Astrocyte of the spinal cord (primary cell): ENCODE measurements at regions not wholly inside any gene's neighbourhood (a gene's known extent, or its start where the extent isn't known, plus 50 kb on each side); places are given as distances from the start of the nearest gene placed in this dataset.

Source experiments
- DNase-seq: peaks from one replicate; pipeline ENCODE4 v3.0.0; 2011; ENCODE audit warnings: low read depth, low spot score
- H3K4me3 ChIP-seq: 2 replicates; pipeline ENCODE4 v1.5.1; 2011; ENCODE audit warnings: low read depth, mild to moderate bottlenecking, low read length, moderate library complexity
- in situ Hi-C: cut with HindIII; loops from 2 replicates; pipeline ENCODE4 v1.10.0; 2017; ENCODE audit warnings: low sequenced_read_pairs
- TF ChIP-seq, protein P1 (sequence below): IDR thresholded peaks from 2 replicates; pipeline ENCODE4 v1.5.1; 2012; ENCODE audit warnings: low read depth, mild to moderate bottlenecking, low read length, inconsistent platforms

DNA sequence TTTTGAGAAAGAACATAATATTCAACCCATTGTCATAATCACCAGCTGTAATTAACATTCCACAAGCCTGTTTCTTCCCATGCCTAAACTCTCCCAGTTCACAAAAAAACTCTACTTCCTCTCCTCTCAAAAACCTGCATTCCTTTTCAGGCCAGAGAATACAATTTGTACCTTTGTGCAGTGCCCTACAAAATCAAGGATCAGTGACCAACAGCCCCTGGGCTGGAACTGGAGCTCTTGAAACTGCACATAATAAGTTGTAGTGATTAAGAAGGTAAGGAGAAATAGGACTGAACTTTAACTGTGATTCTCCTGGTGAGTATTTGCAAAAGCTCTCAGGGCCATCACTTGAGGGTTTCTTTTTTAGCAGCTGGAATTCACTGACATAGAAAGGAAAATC lies 472.7 kb downstream of the RFC3 start:
- TF ChIP-seq, protein P1, sequence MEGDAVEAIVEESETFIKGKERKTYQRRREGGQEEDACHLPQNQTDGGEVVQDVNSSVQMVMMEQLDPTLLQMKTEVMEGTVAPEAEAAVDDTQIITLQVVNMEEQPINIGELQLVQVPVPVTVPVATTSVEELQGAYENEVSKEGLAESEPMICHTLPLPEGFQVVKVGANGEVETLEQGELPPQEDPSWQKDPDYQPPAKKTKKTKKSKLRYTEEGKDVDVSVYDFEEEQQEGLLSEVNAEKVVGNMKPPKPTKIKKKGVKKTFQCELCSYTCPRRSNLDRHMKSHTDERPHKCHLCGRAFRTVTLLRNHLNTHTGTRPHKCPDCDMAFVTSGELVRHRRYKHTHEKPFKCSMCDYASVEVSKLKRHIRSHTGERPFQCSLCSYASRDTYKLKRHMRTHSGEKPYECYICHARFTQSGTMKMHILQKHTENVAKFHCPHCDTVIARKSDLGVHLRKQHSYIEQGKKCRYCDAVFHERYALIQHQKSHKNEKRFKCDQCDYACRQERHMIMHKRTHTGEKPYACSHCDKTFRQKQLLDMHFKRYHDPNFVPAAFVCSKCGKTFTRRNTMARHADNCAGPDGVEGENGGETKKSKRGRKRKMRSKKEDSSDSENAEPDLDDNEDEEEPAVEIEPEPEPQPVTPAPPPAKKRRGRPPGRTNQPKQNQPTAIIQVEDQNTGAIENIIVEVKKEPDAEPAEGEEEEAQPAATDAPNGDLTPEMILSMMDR = no peak
- no peak overlapping the region for H3K4me3 ChIP-seq
- DNase-seq = no peak
- in situ Hi-C loops = no loop called here

DNA sequence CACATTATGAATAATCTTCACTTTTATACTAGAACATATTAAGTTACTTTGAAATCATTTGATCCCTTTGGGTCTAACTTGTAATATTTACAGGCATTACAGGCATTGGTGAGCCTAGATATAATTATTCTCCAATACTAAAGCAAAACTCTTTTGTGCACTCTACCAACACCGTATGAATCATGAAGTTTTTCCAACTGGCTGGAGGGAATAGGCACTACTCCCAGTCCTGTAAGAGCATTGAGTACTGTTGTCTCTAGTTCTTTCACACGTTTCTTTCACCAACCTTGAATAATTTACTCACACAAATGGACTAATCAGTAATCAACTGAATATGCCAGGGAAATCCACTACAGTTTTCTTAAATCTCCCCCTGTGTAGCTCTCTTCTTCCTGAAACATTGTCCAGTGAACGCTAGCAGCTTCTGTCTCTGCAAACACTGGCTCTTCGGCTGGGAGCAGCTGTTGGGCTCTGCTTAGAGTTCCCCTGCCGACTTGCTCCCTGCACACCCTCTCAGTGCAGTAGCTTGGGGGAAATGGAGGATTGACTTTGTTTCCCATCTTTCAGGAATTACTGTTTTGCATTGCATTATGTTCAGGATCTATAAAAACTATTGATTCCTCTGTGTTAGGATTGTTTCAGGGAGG lies 476.7 kb downstream of the RFC3 start:
- H3K4me3 ChIP-seq = no peak overlapping the region
- TF ChIP-seq, protein P1 = no peak
- in situ Hi-C loops = no loop called here
- DNase-seq = peak; percentile 45

DNA sequence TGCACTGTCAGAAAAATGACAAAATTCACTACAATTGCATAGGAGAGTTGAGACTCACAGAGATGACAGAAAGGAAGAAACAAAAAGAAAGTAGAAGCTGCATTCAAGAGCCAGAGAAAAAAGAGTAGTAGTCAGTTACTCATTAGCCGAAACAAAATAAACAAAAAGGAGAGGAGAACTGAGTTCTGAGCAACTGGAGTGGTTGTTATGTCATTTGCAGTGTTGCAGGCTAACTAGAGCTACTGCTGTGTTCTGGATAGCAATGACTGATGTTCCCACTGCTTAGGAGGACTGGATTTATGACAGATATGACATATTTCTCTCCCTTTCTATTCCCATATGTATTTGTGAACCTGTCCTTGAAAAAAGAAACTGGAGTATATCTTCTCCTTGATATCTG lies 482.6 kb downstream of the RFC3 start:
- peak; percentile 21 for DNase-seq
- TF ChIP-seq, protein P1 = no peak
- H3K4me3 ChIP-seq = no peak overlapping the region
- in situ Hi-C loops = no loop called here

DNA sequence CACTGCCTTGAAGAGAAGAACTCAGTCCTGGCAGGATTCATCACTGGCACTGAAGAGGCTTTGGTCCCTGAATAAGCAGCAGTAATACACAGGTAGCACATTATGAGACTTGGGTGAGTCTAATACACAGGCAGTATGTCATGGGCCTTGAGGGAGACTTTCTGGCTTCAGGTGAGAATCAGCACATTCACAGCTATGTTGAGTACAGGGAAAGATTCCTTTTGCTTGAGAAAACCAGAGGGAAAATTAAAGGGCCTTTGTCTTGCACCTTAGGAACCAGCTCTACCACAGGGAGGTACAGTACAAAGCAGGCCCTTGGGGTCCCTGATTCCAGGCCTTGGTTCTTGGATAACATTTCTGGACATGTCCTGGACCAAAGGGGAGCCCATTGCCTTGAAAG lies 484.6 kb downstream of the RFC3 start:
- H3K4me3 ChIP-seq = no peak overlapping the region
- TF ChIP-seq, protein P1 = no peak
- DNase-seq = no peak
- in situ Hi-C loops = no loop called here

DNA sequence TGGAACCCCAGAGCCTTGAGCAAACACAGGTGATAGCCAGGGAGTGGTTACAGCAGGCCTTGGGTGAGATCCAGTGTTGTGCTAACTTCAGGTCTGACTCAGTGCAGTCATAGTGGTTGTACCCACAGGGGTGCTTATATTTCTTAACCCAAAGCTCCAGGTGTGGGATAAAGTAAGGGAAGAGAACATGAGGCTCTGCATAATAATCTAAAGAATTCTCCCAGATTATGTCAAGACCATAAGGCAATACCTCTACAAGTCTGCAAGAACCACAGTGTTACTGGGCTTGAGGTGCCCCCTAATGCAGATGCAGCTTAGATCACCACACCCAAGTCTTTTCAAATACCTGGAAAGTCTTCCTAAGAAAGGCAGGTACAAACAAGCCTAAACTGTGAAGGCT lies 485.4 kb downstream of the RFC3 start:
- no peak overlapping the region for H3K4me3 ChIP-seq
- DNase-seq = no peak
- TF ChIP-seq, protein P1 = no peak
- in situ Hi-C loops = no loop called here

DNA sequence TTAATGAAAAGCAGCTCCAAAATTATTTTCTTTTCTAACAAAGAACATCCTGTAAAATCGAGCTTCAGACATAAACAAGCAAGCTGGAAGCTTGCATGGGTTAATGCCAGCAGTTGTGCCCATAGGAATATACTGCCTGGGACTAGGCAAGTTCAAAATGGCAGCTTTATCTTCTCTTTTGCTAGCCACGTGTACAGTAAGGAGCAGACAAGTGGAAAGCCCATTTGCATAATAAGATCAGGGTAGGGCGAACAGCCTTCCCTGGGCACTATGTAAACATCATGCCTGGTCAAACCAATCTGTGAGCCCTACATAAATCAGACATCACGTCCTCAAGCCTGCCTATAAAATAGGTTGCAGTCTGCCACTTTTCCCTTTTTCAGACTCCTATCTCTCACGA lies 489.7 kb downstream of the RFC3 start:
- no peak overlapping the region for H3K4me3 ChIP-seq
- TF ChIP-seq, protein P1 = no peak
- in situ Hi-C loops = no loop called here
- DNase-seq = no peak
